ENCODE measurements at regions not wholly inside any gene's neighbourhood (a gene's known extent, or its start where the extent isn't known, plus 50 kb on each side); places are given as distances from the start of the nearest gene placed in this dataset.
"Not testable (repeated sequence)": the region's sequence is repeated elsewhere in the genome, so short reads cannot be mapped to it uniquely, and the experiment has no call there.

DNA sequence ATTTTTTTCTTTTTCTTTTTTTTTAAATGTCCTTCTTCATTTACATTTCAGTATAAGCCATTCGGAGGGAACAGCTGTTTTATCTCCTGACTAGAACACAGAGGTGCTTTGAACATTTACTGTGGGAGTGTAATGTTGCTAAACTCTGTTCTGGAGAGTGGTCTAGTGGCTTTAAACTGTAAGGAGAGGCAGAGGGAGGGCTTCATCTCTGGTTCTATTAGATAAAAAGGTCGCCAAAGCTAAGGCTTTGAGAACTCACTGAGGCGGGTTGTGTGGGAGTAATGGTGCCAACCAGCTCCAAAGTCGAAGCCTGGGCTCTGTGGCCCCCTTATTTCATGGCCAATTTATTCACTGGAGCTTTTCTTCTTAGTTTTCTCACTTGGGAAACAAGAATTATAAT is 133.2 kb downstream of the ANXA2 start:
- no peak for DNase-seq (ENCODE audit: low read depth)

DNA sequence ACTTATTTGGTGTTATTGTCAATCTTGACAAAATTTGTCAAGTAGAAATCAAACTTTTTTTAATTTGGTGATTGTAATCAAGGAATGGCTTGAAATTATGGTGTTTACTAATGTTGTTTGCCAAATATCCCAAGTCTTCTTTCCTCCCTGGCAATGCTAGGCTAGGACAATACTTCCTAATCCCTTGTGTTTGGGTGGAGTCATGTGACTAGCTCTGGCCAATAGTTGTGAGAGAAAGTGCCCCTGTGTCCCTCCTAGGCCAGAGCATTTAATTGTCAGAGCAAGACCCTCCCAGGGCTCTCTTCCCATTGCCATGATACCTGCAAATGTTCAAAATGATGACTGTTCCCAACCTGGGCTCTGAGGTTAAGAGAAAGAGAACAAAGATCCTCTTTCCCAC is 132.7 kb downstream of the ANXA2 start:
- DNase-seq (ENCODE audit: low read depth), result no peak

DNA sequence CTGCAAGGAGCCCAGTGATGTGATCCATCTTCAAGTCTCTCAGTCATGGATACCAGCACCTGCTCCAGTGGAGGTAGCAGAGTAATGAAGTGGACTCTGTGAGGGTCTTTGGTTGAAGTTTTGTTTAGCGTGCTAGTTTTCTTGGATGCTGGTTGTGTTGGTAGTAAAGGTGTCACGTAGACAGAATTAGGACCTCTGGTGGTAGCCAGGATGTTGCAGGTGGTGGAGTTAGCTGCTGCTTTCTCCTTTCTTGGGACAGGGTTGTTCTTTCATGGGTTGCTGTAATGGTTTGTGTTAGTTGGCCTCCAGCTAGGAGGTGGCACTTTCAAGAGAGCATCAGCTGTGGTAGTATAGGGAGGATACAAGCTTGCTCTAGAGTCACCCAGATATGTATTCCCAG is 125.2 kb downstream of the ANXA2 start:
- no peak for DNase-seq (ENCODE audit: low read depth)

DNA sequence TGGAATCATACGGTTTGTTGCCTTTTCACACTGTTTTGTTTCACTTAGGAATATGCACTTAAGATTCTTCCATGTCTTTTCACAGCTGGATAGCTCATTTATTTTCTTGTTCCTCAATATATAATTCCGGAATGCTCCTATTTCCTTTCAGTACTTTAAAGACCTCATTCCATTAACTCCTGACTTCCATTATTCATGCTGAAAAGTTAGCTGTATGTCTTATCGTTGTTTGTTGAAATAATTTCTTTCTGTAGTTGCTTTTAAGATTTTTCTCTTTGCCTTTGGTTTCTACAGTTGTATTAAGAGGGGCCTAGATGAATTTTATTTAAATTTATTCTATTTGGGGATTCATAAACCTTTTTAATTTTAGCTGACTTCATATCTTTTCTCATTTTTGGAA is 122.2 kb downstream of the ANXA2 start:
- DNase-seq (ENCODE audit: low read depth), result no peak

DNA sequence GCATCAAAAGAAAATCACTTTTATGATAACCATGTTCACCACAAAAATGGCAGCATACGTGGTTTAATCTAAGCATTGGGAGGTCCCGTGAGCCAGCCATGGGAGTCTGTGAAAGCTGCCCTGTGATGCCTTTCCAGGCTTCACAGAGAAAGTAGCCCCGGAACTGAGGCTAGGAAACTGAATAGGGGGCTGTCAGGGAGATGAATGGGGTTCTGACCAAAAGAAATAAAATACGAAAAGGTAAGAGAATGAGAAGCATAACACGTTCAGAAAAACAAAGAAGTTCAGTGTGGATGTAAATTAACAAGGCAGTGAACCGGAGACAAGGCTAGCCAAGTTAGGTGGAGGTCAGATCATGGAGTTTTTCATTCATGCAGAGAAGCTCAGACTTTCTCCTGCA is 118.9 kb downstream of the ANXA2 start:
- no peak for DNase-seq (ENCODE audit: low read depth)

DNA sequence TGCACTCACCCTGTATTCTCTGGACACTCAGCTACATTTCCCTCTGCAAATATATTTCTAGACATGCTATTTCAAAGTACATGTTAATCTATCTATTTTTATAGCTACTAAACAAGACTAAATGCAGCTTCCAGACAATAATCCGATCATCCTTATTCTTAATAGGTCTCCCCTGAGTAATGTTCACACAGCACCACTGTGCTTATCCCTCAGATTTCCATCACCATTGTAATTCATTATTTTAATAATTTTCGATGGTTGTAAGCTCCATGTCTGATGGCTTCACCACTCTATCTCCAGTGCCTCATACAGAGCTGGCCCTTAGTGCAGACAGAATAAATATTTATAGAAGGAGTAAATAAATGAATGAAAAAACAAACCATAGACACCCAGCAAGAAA is 117.5 kb downstream of the ANXA2 start:
- no peak for DNase-seq (ENCODE audit: low read depth)

DNA sequence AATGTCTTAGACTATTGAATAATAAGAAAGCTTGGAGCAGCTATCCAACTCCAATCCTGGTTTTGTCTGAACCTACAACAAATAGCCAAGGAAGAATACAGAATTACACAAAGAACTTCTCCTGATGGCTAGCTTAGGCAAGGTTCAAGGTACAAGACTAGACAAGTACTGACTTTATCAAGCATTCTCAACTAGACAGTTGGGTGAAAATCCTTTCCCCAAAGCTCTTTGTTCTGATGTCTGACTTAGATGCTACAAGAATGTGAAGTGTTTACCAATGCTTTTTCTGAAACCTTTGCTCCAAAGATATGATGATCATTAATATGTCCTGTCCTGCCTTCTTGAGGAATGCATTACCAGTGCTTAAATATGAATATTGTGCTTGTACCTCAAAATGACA is 113.8 kb downstream of the ANXA2 start:
- DNase-seq (ENCODE audit: low read depth), result no peak

DNA sequence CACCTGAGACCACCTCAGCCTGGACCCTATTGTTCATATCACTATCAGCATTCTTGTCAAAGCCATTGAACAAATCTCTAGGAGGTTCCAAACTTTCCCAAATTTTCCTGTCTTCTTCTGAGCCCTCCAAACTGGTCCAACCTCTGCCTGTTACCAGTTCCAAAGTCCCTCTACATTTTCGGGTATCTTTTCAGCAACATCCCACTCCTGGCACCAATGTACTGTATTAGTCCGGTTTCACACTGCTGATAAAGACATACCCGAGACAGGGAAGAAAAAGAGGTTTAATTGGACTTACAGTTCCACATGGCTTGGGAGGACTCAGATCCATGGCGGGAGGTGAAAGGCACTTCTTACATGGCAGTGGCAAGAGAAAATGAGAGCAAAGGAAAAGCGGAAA is 101.9 kb downstream of the ANXA2 start:
- not testable (repeated sequence) for DNase-seq (ENCODE audit: low read depth)

DNA sequence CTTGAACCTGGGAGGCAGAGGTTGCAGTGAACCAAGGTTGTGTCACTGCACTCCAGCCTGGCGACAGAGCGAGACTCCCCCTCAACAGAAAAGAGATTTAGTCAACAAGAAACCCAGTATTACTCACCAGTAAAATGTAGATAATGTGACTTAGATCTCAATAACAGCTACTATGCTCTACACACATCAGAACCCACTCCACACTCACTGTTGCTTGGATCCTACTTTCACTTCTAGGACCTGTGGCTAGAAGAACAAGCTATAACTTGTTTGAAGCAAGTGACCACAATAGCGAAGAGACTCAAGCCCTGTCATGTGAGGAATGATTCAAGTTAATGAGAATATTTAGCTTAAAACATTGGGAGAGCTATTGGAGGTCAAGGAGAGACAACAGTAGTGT is 100.7 kb downstream of the ANXA2 start:
- peak; percentile 5 for DNase-seq (ENCODE audit: low read depth)

All from amniotic epithelial cell (primary cell).